RCC 7860 (cell line): ENCODE measurements at regions not wholly inside any gene's neighbourhood (a gene's known extent, or its start where the extent isn't known, plus 50 kb on each side); places are given as distances from the start of the nearest gene placed in this dataset.
"Not testable (repeated sequence)": the region's sequence is repeated elsewhere in the genome, so short reads cannot be mapped to it uniquely, and the experiment has no call there.

Experiments
- DNase-seq: peaks from one replicate; pipeline ENCODE4 v3.0.0-alpha.2; 2015; ENCODE audit warnings: low spot score
- FAIRE-seq: peaks from 2 replicates; lab custom pipeline; 2012; peaks lifted over from hg19 to GRCh38; lab: Jason Lieb, UNC

DNA sequence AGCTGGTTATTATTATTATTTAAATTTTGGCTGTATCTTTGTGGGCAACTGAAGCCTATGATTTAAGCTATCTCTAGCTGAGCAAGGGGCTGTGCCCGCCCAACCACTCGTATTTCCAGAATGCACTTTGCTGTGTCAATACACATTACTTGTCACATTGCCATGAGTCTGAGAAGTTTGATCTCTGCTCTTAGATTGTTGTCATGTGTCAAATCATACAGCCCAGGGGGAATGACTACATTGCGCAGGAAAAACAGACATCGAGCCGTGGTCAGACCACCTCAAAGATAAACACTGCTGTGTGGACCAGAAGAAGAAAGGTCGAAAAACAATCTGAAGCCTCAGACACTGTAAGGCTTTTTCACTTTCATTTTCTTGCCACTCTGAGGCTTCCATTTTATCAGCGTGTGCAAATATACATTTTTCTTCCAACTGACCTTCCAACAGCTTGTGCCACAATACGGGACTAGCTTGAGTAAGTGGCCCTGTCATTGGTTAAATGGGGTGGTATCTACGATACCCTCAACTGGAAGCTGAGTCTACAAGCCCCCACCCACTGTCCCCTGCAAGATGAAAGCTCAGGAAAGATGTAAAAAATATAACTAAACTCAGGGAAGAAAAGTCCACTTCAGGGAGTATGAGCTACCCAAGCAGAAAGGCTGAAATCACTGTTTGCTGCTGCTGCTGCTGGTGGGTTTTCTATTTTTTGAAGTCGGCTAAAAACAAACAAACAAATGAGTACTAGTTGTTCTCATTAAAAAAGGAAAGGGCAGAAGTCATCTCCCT lies 603.0 kb downstream of the BNC2 start:
- no peak for DNase-seq

DNA sequence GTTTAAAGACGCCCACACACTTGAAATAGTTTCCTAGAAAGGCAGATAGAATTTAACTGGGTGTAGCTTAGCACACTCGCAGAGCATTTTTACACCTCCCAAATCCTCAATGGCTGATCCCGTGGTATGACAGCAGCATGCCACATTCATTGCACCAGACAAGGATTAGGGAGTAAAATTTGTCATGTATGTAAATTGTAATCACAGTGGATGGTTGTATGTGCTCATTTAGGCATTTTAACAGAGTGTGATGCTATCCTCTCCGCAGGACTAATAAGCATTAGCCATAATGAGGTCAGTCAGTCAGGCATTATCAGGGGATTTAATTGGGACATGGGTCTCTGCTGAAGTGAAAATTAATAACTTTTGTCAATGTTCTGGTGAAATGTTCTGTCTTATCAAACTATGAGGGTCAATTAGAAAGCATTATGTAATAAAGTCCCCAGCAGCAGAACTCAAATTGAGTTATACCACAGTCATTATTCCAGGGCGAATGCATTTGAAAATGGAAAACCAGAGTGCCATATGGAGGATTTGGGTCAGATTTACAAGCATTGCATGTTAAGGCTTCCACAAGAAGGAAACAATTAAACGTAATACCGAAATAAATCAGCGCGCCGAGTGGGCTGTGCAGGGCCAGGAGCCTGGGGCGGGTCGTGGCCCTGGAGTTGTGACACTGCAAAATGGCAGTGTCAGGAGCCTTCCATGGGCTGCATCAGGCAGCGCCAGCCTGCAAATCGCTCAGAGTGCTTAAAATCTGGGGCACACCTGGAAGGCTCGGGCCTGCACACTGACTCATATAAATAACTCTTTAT lies 602.2 kb downstream of the BNC2 start:
- no peak for DNase-seq
- no peak for FAIRE-seq

More for the DNA sequence above, 603.0 kb downstream of the BNC2 start:
- no peak for FAIRE-seq

DNA sequence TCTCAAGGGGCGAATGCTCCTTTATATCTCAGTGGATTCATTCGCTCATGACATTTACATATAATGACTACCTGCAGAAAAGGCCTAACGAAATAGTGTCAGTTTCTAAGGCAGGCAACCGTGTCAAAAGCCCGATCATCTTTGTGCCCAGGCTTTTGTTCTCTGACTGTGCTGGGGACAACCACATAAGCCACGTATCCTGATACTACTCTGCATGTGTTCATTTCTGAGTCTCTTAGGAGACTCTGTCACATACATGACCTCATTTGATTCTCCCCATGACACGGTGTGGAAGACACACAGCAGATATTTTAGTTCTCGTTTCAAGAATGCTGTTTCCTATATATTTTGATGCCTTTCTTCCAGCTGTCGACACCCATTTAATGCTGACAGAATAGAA lies 598.5 kb downstream of the BNC2 start:
- no peak for DNase-seq
- no peak for FAIRE-seq

DNA sequence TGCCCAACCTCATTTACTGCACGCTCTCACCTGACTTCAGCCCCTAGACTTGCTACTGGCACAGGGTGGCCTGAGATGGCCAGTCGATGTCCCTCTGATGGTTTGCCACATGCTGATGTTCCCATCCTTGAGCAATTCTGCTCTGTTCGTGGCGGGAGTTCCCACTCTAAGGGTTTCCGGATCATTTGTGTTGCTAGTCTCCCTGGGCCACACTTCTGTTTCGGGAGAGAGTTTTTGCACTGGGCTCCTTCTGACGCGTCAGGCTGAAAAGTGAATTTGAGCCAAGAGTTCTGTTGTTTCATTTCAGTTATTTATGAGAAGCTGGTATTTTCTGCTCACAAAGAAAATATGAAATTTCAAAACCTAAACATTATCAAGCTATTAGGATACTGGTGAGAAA lies 597.7 kb downstream of the BNC2 start:
- FAIRE-seq (no peak), DNase-seq (no peak)

DNA sequence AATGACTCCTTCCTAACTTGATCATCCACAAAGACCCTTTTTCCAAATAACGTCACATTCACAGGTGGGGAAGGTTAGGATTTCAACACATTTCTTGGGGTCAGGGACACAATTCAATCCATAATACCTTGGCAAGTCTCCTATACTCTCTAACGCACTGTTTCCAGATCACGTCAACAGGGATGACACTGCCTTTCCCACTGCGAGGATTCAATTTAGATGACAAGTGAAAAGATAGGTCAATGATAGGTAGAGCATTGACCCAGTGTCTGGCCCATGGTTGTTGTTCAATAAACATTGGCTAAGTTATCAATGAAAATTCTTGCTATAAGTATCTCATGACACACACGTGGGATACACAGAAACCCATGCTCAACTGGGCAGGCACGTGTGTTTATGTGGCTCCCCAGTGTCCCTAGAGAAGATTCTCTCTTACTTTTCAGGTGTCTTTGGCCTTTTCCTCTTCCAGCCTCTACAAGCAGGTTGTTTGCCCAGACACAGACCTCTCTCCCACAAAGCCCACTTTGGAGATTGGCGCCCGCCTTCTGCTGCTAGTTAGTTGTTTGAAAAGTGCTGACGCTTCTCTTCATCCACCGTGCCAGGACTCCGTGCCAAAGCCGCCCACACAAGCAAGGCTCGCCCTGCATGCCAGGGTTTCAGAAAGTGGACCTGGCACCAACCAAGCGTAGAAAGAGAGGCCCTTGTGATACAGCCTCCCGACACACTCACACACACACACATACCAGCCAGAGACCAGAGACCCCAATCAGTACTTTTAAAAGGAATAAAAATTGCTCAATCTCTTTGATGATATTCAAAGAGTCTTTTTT lies 594.5 kb downstream of the BNC2 start:
- no peak for FAIRE-seq

DNA sequence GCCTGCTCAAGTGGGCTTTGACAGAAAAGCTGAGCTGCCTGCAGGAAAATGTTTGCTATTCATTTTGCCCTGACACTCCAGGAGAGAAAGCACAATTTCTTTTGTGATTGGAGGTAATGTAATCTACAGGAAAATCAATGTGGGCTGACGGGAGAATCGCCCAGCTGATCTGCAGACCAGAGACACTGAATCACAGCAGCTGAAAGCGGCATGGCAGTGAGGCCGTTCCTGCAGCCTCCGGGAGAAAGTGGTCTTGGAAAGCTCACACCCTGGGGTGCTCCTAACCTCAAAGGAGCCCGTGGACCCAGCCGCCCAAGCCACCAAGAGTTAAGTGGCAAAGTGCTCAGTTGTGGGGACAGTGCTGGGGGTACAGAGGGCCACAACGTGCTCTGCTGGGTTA lies 593.6 kb downstream of the BNC2 start:
- FAIRE-seq, result no peak

More for the DNA sequence above, 594.5 kb downstream of the BNC2 start:
- DNase-seq, result no peak

DNA sequence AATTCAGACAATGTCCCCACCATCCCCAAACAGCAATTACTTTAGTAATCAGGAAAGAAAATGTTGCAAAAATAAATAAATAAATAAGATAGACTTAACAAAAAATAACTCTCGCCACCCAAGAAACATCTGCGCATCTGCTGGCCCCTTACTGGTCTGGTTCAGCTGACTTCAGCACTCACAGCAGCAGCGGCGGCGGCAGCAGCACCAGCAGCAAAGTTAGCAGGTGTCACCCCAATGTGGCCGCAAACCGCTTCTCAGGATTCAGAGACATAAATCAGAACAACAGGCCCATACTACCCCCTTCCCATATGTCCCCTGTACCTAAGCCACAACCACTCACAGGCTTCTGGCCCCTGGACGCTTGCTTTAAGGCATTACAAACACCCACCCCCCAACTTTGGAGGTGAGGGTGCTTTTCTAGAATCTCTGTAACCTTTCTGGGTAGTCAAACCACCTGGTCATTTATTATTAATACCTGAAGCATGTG lies 593.0 kb downstream of the BNC2 start:
- FAIRE-seq (no peak), DNase-seq (no peak)

More for the DNA sequence above, 593.6 kb downstream of the BNC2 start:
- no peak for DNase-seq

DNA sequence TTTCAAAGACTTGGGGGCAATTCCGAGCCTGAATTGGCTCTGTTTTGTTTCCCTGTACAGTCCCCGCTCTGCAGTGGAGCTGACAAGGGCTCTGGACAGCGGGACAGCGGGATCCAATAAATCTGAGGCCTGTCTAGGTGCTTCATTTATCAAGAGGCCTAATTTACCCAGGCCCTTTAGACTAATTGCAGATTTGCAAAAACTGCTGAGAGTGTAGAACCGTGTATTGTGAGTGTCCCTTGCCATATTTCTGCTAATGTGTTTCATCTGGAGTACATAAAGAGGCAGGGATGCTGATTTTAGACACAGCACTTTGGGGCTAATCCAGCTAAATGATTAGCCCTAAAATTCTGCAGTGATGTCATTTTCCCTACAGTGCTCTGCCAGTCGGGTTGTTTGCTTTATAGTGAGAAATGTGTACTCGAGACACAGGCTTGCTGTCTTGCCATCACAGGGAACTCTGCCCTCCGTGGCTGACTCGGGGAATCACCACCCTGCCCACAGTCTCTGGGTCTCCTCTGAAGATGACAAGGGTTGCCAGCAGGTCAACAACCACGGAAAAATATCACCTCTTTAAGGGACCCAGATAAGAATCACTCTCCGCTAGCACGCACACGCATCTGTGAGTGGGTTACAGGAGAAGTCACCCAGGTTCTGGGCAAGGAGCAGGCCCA lies 592.0 kb downstream of the BNC2 start:
- no peak for DNase-seq
- FAIRE-seq, result no peak

DNA sequence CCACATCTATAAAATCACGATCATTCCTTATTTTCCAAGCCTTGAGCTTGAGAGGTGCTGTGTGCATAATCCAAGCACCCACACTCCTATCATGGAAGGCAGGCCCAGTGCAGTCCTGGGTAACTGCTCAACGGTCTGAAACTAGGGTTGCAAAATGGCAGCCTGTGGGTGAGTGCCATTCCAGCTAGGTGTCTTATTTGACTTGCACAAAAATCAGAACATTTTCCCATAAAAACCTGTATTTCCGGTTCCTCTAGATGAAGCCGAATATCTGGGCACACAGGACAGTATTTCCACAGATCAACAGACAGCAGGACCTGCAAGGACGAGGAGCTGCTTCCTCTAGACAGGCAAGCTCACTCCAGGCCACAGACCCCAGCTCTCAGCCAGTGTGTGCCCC lies 588.8 kb downstream of the BNC2 start:
- FAIRE-seq (no peak), DNase-seq (no peak)

DNA sequence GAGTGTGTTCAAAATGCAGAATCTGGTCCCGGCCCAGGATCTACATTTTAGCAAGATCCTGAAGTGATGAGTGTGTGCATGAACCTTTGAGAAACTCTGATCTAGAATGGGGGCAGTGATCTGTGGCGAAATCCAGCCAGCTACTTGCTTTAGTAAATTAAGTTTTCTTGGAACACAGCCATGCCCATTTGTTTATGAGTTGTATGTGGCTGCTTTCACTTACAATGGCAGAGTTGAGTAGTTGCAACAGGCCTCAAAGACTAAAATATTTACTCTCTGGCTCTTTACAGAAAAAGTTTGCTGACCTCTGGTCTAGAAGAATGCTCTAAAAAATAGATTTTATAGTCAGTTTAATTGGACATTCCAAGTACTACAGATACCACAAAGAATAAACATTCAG lies 588.3 kb downstream of the BNC2 start:
- DNase-seq, result no peak
- no peak for FAIRE-seq

DNA sequence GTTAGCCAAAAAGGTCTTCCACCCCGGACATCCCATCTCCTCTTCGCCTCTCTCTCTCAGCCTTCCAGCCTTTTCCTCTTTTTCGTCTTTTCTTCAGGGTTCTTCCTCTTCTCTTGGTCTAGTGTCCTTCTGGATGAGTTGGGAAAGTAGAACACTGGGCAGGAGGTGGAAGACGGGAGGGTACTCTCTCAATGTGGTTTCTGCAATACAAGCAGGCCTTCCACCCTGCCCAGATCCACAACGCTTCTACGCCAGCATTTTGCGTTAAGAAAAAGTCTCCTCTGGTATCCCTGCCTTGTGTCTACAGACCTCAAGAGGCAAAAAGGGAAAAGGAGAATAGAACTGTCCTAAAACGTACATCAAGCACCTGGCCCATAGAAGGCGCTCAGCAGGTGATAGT lies 587.8 kb downstream of the BNC2 start:
- FAIRE-seq, result no peak
- no peak for DNase-seq

DNA sequence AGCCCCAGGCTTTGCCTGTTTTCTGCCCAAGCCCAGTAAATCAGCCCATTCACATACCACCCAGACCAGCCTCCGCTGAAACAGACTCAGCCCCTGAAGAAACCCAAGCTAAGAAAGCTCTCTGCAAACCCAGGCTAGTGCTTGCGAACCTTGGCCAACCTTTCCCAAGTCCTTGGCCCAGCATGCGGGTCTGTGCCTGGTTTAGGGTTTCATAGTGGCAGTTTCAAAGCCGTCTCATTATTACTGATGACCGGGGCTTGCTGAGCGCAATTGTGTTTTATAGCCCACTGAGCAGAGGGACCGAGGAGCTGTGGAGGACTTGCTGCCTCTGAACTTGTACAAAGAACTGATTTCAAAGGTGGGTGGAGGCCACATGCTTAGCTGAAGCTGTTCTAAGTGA lies 584.3 kb downstream of the BNC2 start:
- DNase-seq (no peak), FAIRE-seq (no peak)

DNA sequence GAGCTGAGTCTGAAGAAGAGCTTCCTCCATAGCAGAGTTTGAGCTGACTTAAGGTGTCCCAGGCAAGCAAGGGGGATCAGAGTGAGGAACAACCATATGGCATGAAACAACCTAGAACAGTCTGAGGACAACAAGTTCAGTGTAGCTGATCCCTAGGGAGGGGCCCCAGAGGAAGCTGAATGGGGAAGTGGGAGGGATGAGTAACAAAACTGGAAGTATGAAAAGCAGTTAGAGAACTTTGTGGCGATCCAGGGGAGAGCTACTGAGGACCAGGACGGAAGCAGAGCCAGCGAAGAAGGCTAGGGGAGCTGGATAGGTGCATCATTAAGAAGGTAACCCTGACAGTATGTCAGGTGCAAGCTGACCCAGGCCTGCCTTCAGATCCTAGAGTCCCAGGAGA lies 580.8 kb downstream of the BNC2 start:
- DNase-seq, result no peak

DNA sequence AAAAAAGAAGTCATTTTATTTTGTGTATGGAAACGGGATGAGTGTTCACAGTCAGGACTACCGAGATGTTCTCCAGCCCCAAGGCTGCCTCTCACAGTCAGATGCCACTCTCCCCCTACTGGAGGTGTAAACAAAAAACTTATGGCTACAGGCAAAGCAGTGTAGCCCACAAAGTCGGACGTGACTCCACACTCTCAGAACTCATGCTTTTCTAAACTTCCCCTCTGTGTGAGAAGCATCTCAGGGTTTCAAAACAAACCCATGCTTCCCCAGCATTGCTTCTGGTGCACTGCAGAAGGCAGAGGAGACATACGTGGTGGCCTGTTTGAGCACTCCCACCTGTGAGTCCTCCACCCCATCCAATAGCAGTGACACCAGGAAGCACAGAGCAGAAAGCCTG lies 580.3 kb downstream of the BNC2 start:
- FAIRE-seq, result no peak

More for the DNA sequence above, 580.8 kb downstream of the BNC2 start:
- FAIRE-seq, result no peak

DNA sequence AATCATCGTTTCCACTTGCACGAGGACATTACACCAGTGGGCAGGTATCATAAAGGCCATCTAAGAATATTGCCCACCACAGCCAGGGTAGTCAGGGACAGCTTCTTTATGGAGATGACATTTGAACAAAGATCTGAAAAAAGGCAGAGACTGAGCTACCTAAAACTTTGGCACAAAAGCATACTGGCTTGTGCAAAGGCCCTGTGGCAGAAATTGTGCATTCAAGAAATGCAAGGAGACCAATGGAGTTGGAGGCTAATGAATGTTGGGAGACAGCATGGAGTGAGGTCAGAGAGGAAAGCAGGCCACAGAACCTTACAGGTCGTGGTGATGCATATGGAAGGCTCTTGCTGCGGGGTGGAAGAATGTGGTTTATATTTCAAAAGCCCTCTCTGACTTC lies 578.5 kb downstream of the BNC2 start:
- no peak for DNase-seq
- no peak for FAIRE-seq

More for the DNA sequence above, 580.3 kb downstream of the BNC2 start:
- DNase-seq, result no peak

DNA sequence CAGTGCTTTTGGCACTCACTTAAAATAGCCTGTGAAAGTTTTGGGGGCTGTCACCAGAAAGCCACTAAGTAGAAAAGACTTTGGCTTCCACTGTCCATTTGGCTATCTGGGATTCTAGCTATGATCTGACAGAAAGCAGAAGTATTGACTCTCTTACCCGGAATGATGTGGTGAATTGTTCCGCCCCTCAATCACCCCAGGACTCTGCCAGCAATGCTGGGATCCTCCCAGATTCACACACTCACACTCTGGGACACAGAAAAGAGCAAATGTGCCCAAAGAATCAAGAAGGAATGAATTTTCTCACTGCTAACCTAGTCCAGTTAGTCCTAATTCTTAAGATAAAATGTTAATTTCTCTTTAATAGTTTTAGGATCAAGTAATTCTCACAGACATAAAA lies 576.9 kb downstream of the BNC2 start:
- no peak for FAIRE-seq
- no peak for DNase-seq

DNA sequence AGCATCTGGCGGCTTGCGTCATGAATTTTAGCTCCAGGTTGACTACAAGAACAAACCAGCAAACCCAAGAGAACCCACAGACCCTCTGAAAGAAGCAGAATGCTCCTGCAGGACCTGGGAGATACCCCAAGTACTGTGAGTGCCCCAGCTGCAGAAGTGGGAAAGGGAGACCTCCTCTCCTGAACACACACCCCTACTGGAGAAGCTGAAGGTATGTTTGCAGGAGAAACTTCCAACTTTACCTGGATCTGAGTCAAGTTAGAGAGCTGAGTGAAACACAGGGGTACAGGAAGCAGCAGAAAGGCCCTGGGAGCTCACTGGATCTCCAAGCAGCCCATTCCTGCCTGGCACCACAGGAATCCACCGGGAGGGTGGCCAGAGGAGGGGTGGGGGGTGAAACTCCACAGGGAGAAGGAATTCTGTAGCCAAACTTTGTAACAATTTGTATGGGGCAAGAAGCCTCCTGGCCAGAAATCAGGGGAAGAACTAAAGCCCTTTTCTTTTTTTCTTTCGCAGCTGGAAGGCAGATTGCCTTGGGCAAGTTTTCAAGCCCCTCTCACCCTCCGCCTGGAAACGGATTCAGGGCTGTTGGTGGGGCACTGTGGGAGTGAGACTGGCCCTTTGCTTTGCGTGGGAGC lies 576.2 kb downstream of the BNC2 start:
- FAIRE-seq (no peak), DNase-seq (no peak)

DNA sequence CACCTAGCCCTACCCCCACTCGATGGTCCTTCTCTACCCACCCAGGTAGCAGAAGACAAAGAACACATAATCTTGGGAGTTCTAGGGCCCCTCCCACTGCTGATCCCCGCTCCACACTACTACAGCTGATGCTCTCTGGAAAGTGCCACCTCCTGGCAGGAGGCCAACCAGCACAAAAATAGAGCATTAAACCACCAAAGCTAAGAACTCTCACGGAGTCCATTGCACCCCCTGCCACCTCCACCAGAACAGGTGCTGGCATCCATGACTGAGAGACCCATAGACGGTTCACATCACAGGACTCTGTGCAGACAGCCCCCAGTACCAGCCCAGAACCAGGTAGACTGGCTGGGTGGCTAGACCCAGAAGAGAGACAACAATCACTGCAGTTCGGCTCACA lies 575.5 kb downstream of the BNC2 start:
- not testable (repeated sequence) for FAIRE-seq, DNase-seq

DNA sequence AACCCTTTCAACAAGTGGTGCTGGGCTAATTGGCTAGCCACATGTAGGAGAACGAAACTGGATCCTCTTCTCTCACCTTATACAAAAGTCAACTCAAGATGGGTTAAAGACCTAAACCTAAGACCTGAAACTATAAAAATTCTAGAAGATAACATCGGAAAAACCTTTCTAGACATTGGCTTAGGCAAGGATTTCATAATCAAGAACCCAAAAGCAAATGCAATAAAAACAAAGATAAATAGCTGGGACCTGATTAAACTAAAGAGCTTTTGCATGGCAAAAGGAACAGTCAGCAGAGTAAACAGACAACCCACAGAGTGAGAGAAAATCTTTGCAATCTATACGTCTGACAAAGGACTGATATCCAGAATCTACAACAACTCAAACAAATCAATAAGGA lies 571.1 kb downstream of the BNC2 start:
- DNase-seq, FAIRE-seq: not testable (repeated sequence)

DNA sequence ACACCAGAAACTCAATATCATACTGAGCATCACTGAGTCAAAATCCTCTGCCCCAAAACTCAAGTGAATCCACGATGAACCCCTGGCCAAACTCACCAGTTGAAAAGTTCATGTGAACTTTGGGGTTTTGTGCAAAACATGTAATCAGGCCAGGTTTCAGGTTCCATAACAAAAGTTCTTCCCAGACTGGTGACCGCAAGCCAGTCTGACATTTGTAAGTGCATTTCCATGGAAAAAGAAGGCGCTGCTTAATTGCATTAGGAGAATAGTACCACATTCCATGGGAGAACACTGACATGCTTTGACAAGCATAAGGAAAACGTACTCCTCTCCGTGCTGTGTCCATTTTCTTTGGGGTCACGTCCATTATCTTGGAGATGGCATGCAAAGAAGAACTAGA lies 567.0 kb downstream of the BNC2 start:
- DNase-seq (no peak), FAIRE-seq (no peak)
